ENCODE measurements at regions not wholly inside any gene's neighbourhood (a gene's known extent, or its start where the extent isn't known, plus 50 kb on each side); places are given as distances from the start of the nearest gene placed in this dataset.

DNA sequence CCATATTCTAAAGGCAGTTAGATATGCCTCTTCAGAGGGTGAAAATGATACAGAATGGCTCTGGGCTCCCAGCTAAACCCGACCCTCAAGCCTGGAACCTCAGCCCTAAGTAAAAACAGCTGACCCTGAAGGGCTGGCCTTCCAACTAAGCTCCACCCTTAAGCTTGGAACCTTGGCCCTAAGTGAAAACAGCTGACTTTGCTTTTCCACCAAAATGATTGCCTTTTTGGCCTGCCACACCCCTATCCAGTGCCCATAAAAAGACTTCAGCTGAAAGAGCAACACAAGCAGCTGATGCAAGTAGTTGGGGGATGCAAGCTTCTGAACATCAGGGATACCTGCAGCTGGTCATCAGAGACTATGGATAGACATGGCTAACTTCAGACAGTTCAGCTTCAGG lies 647.4 kb upstream of the SGCD start:
- TF ChIP-seq, protein P1, sequence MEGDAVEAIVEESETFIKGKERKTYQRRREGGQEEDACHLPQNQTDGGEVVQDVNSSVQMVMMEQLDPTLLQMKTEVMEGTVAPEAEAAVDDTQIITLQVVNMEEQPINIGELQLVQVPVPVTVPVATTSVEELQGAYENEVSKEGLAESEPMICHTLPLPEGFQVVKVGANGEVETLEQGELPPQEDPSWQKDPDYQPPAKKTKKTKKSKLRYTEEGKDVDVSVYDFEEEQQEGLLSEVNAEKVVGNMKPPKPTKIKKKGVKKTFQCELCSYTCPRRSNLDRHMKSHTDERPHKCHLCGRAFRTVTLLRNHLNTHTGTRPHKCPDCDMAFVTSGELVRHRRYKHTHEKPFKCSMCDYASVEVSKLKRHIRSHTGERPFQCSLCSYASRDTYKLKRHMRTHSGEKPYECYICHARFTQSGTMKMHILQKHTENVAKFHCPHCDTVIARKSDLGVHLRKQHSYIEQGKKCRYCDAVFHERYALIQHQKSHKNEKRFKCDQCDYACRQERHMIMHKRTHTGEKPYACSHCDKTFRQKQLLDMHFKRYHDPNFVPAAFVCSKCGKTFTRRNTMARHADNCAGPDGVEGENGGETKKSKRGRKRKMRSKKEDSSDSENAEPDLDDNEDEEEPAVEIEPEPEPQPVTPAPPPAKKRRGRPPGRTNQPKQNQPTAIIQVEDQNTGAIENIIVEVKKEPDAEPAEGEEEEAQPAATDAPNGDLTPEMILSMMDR (IDR thresholded peaks at IDR 0.05 in 4 of 5, conservative IDR thresholded peaks at IDR 0.05 in 1 of 5) = no peak
- TF ChIP-seq POLR2A (IDR thresholded peaks at IDR 0.05) = no peak

All from gastrocnemius medialis (tissue), 4 donors.